Stimulated activated CD4-positive, alpha-beta T cell treated with anti-CD3 and anti-CD28 coated beads, Interleukin-4, amount 100 ng/mL, for 1 hour (primary cell): ENCODE measurements at regions not wholly inside any gene's neighbourhood (a gene's known extent, or its start where the extent isn't known, plus 50 kb on each side); places are given as distances from the start of the nearest gene placed in this dataset.
"Not testable (repeated sequence)": the region's sequence is repeated elsewhere in the genome, so short reads cannot be mapped to it uniquely, and the experiment has no call there.

Experiments
- DNase-seq: peaks from one replicate; pipeline ENCODE4 v3.0.0-alpha.2; 2020

- DNase-seq: no peak
These were observed 184.5 kb upstream of the CXCL12 start for GRCh38 chr10:44569193-44570091.

GRCh38 chr10:44571701-44572100, 186.8 kb upstream of the CXCL12 start:
- no peak for DNase-seq

GRCh38 chr10:44572146-44572545, 187.2 kb upstream of the CXCL12 start:
- no peak for DNase-seq

GRCh38 chr10:44573821-44574220, 188.9 kb upstream of the CXCL12 start:
- DNase-seq: no peak

GRCh38 chr10:44574596-44575480, 189.9 kb upstream of the CXCL12 start:
- no peak for DNase-seq

- DNase-seq: no peak
These were observed 190.9 kb upstream of the CXCL12 start for GRCh38 chr10:44575601-44576380.

GRCh38 chr10:44576702-44577191, 191.8 kb upstream of the CXCL12 start:
- DNase-seq: no peak

GRCh38 chr10:44577533-44577932, 192.6 kb upstream of the CXCL12 start:
- no peak for DNase-seq

- DNase-seq: no peak
These were observed 193.4 kb upstream of the CXCL12 start for GRCh38 chr10:44578271-44578670.

- not testable (repeated sequence) for DNase-seq
These were observed 194.1 kb upstream of the CXCL12 start for GRCh38 chr10:44578963-44579362.

GRCh38 chr10:44581996-44582395, 197.1 kb upstream of the CXCL12 start:
- no peak for DNase-seq

- no peak for DNase-seq
These were observed 202.8 kb upstream of the CXCL12 start for GRCh38 chr10:44587488-44588318.

- DNase-seq: no peak
These were observed 204.5 kb upstream of the CXCL12 start for GRCh38 chr10:44589181-44589943.

GRCh38 chr10:44589944-44590449, 205.1 kb upstream of the CXCL12 start:
- no peak for DNase-seq

GRCh38 chr10:44591911-44592310, 207.0 kb upstream of the CXCL12 start:
- no peak for DNase-seq

GRCh38 chr10:44593952-44594351, 209.1 kb upstream of the CXCL12 start:
- DNase-seq: no peak

- no peak for DNase-seq
These were observed 222.2 kb upstream of the CXCL12 start for GRCh38 chr10:44607116-44607515.

GRCh38 chr10:44618910-44619309, 234.0 kb upstream of the CXCL12 start:
- no peak for DNase-seq

- no peak for DNase-seq
These were observed 234.6 kb upstream of the CXCL12 start for GRCh38 chr10:44619521-44619920.

GRCh38 chr10:44619975-44620374, 235.1 kb upstream of the CXCL12 start:
- DNase-seq: no peak
